ENCODE measurements at regions not wholly inside any gene's neighbourhood (a gene's known extent, or its start where the extent isn't known, plus 50 kb on each side); places are given as distances from the start of the nearest gene placed in this dataset.
"Not testable (repeated sequence)": the region's sequence is repeated elsewhere in the genome, so short reads cannot be mapped to it uniquely, and the experiment has no call there.

- Histone ChIP-seq H3K36me3 (ENCODE audit: insufficient read depth) (no peaks in the 10 kb centered on the region), H3K9ac (no peak overlapping the region), H3K4me1 (ENCODE audit: low read depth, poor library complexity, severe bottlenecking) (no peaks in the 10 kb centered on the region), H4K20me1 (ENCODE audit: insufficient read depth) (no peaks in the 10 kb centered on the region), H3K79me2 (ENCODE audit: insufficient read depth, low read depth) (no peaks in the 10 kb centered on the region), H3K4me2 (no peak overlapping the region), H3K27ac (no peak overlapping the region), H3K4me3 (IDR thresholded peaks at IDR 0.05; ENCODE audit: insufficient read depth, low read depth, low read length) (no peak overlapping the region), H2AFZ (ENCODE audit: low read depth) (no peak overlapping the region), H3K27me3 (ENCODE audit: insufficient read depth, low read depth) (no peaks in the 10 kb centered on the region)
- no peak for TF ChIP-seq CTCF (conservative IDR thresholded peaks at IDR 0.05; ENCODE audit: low read depth, low read length)
Measured at GRCh38 chr5:10109299-10109698, 140.4 kb downstream of the ATPSCKMT start.

- H3K27me3 ChIP-seq (ENCODE audit: insufficient read depth, low read depth) = no peaks in the 10 kb centered on the region
- no peak overlapping the region for H3K9ac ChIP-seq
- no peak overlapping the region for H3K4me3 ChIP-seq (IDR thresholded peaks at IDR 0.05; ENCODE audit: insufficient read depth, low read depth, low read length)
- H3K36me3 ChIP-seq (ENCODE audit: insufficient read depth) = no peaks in the 10 kb centered on the region
- no peak overlapping the region for H3K27ac ChIP-seq
- no peaks in the 10 kb centered on the region for H3K4me1 ChIP-seq (ENCODE audit: low read depth, poor library complexity, severe bottlenecking)
- H2AFZ ChIP-seq (ENCODE audit: low read depth) = no peak overlapping the region
- no peak overlapping the region for H3K4me2 ChIP-seq
- no peaks in the 10 kb centered on the region for H3K79me2 ChIP-seq (ENCODE audit: insufficient read depth, low read depth)
- TF ChIP-seq CTCF (conservative IDR thresholded peaks at IDR 0.05; ENCODE audit: low read depth, low read length) = no peak
- H4K20me1 ChIP-seq (ENCODE audit: insufficient read depth) = no peaks in the 10 kb centered on the region
Measured at GRCh38 chr5:10106806-10107205, 142.9 kb downstream of the ATPSCKMT start.

- Histone ChIP-seq H4K20me1 (ENCODE audit: insufficient read depth) (no peaks in the 10 kb centered on the region), H3K27me3 (ENCODE audit: insufficient read depth, low read depth) (no peaks in the 10 kb centered on the region), H2AFZ (ENCODE audit: low read depth) (no peak overlapping the region), H3K4me2 (no peak overlapping the region), H3K4me1 (ENCODE audit: low read depth, poor library complexity, severe bottlenecking) (no peaks in the 10 kb centered on the region), H3K27ac (no peak overlapping the region), H3K79me2 (ENCODE audit: insufficient read depth, low read depth) (no peaks in the 10 kb centered on the region), H3K9ac (no peak overlapping the region), H3K36me3 (ENCODE audit: insufficient read depth) (no peaks in the 10 kb centered on the region), H3K4me3 (IDR thresholded peaks at IDR 0.05; ENCODE audit: insufficient read depth, low read depth, low read length) (no peak overlapping the region)
- TF ChIP-seq CTCF (conservative IDR thresholded peaks at IDR 0.05; ENCODE audit: low read depth, low read length) = no peak
Measured at GRCh38 chr5:10106285-10106684, 143.4 kb downstream of the ATPSCKMT start.

GRCh38 chr5:10102706-10103497 is 146.8 kb downstream of the ATPSCKMT start:
- Histone ChIP-seq H4K20me1 (ENCODE audit: insufficient read depth) (no peaks in the 10 kb centered on the region), H3K36me3 (ENCODE audit: insufficient read depth) (no peaks in the 10 kb centered on the region), H3K4me3 (IDR thresholded peaks at IDR 0.05; ENCODE audit: insufficient read depth, low read depth, low read length) (no peak overlapping the region), H3K4me1 (ENCODE audit: low read depth, poor library complexity, severe bottlenecking) (no peaks in the 10 kb centered on the region), H3K79me2 (ENCODE audit: insufficient read depth, low read depth) (no peaks in the 10 kb centered on the region), H3K27ac (no peak overlapping the region), H2AFZ (ENCODE audit: low read depth) (no peak overlapping the region), H3K27me3 (ENCODE audit: insufficient read depth, low read depth) (no peaks in the 10 kb centered on the region), H3K4me2 (no peak overlapping the region), H3K9ac (no peak overlapping the region)
- TF ChIP-seq CTCF (conservative IDR thresholded peaks at IDR 0.05; ENCODE audit: low read depth, low read length) = no peak

- H3K36me3 ChIP-seq (ENCODE audit: insufficient read depth); H4K20me1 ChIP-seq (ENCODE audit: insufficient read depth); H2AFZ ChIP-seq (ENCODE audit: low read depth); H3K4me2 ChIP-seq; H3K27me3 ChIP-seq (ENCODE audit: insufficient read depth, low read depth); H3K4me1 ChIP-seq (ENCODE audit: low read depth, poor library complexity, severe bottlenecking); H3K9ac ChIP-seq; H3K4me3 ChIP-seq (IDR thresholded peaks at IDR 0.05; ENCODE audit: insufficient read depth, low read depth, low read length); H3K27ac ChIP-seq; H3K79me2 ChIP-seq (ENCODE audit: insufficient read depth, low read depth): not testable (repeated sequence)
Measured at GRCh38 chr5:10102235-10102634, 147.5 kb downstream of the ATPSCKMT start.
